SK-N-SH (cell line): ENCODE measurements at regions not wholly inside any gene's neighbourhood (a gene's known extent, or its start where the extent isn't known, plus 50 kb on each side); places are given as distances from the start of the nearest gene placed in this dataset.

Experiments
- CTCF ChIA-PET: fragments of 300-600, 350-600 bp; formaldehyde crosslinking; extraction: SDS; loops from one replicate; lab custom pipeline; 2021; lab: Yijun Ruan, JAX
- POLR2A ChIA-PET: fragments of 350-600 bp; sonication (Branson Sonifier 250); formaldehyde crosslinking; extraction: SDS; loops from one replicate; lab custom pipeline; 2020; ENCODE audit warnings: antibody characterized with exemption, inconsistent platforms; lab: Yijun Ruan, JAX
- DNase-seq: peaks from one replicate; pipeline ENCODE4 v3.0.0; 2012
- H2AFZ ChIP-seq: fragments of 200-600 bp; sonication (generic); 2 replicates; pipeline ENCODE4 v1.8.1; 2016; ENCODE audit warnings: antibody characterized with exemption, mild to moderate bottlenecking, low read depth
- H3F3A ChIP-seq: fragments of 200-600 bp; sonication (generic); replicated peaks from 2 replicates; pipeline ENCODE3; 2016; ENCODE audit warnings: antibody characterized with exemption, mild to moderate bottlenecking; ENCODE audit not compliant: insufficient read depth
- H3K27ac ChIP-seq, 2 experiments: fragments of 200-500 bp in 1 of 2; fragments of 200-600 bp in 1 of 2; sonication (Bioruptor generic) in 1 of 2; sonication (generic), shearing (Covaris generic) in 1 of 2; 2 replicates each; pipeline versions ENCODE4 v1.5.1 to v1.6.1; 2014 to 2016; ENCODE audit warnings: low read depth in 2 of 2, inconsistent platforms in 1 of 2, low read length in 1 of 2, mild to moderate bottlenecking in 1 of 2, mixed read lengths in 1 of 2
- H3K27me3 ChIP-seq: fragments of 200-600 bp; sonication (generic), shearing (Covaris generic); 2 replicates; pipeline ENCODE4 v1.6.1; 2016; ENCODE audit warnings: mixed run types; ENCODE audit not compliant: insufficient read depth
- H3K36me3 ChIP-seq, 2 experiments: fragments of 200-500 bp in 1 of 2; fragments of 200-600 bp in 1 of 2; sonication (Bioruptor generic) in 1 of 2; sonication (generic) in 1 of 2; replicated peaks in 1 of 2; 2 replicates each; pipeline versions ENCODE3 to v1.5.1; 2014 to 2016; ENCODE audit warnings: low read length in 1 of 2, mild to moderate bottlenecking in 1 of 2; ENCODE audit not compliant: insufficient read depth in 2 of 2, control insufficient read depth in 1 of 2
- H3K4me1 ChIP-seq, 2 experiments: fragments of 200-500 bp in 1 of 2; fragments of 200-600 bp in 1 of 2; sonication (Bioruptor generic) in 1 of 2; sonication (generic), shearing (Covaris generic) in 1 of 2; 2 replicates each; pipeline versions ENCODE4 v1.5.1 to v1.6.1; 2014 to 2016; ENCODE audit warnings: low read depth in 1 of 2, low read length in 1 of 2, mixed run types in 1 of 2; ENCODE audit not compliant: insufficient read depth in 2 of 2, control insufficient read depth in 1 of 2
- H3K4me2 ChIP-seq: fragments of 200-600 bp; sonication (generic), shearing (Covaris generic); 2 replicates; pipeline ENCODE4 v1.6.1; 2017; ENCODE audit warnings: mixed run types
- H3K4me3 ChIP-seq, 2 experiments: fragments of 200-500 bp in 1 of 2; fragments of 200-600 bp in 1 of 2; sonication (Bioruptor generic) in 1 of 2; sonication (generic), shearing (Covaris generic) in 1 of 2; 2 replicates each; pipeline versions ENCODE4 v1.5.1 to v1.8.1; 2014 to 2016; ENCODE audit warnings: low read depth in 2 of 2, inconsistent platforms in 1 of 2, low read length in 1 of 2, mild to moderate bottlenecking in 1 of 2, mixed read lengths in 1 of 2, moderate library complexity in 1 of 2
- H3K79me2 ChIP-seq: fragments of 200-600 bp; sonication (generic); 2 replicates; pipeline ENCODE4 v1.8.1; 2017; ENCODE audit warnings: mild to moderate bottlenecking; ENCODE audit not compliant: insufficient read depth
- H3K9ac ChIP-seq: fragments of 200-600 bp; sonication (generic); 2 replicates; pipeline ENCODE4 v1.6.1; 2017; ENCODE audit warnings: mixed run types
- H3K9me2 ChIP-seq: fragments of 200-600 bp; sonication (generic); 2 replicates; pipeline ENCODE4 v1.6.1; 2017; ENCODE audit warnings: mixed run types
- H3K9me3 ChIP-seq: fragments of 200-600 bp; sonication (generic); 2 replicates; pipeline ENCODE4 v1.6.1; 2017; ENCODE audit warnings: mixed run types, mild to moderate bottlenecking, moderate library complexity
- H4K20me1 ChIP-seq: fragments of 200-600 bp; sonication (generic); 2 replicates; pipeline ENCODE4 v1.6.1; 2017; ENCODE audit warnings: mild to moderate bottlenecking, mixed run types; ENCODE audit not compliant: insufficient read depth
- ELF1 ChIP-seq: IDR thresholded peaks from 2 replicates; pipeline ENCODE4 v1.4.0; 2012
- FOXJ3 ChIP-seq: sonication (generic); formaldehyde crosslinking; IDR thresholded peaks from 2 replicates; pipeline ENCODE4 v1.5.1; 2020; ENCODE audit warnings: mild to moderate bottlenecking, missing genetic modification reagents
- FOXM1 ChIP-seq: IDR thresholded peaks from 2 replicates; pipeline ENCODE4 v1.4.0; 2012; ENCODE audit warnings: low read depth, mild to moderate bottlenecking
- GABPA ChIP-seq: IDR thresholded peaks from 2 replicates; pipeline ENCODE4 v1.4.0; 2012; ENCODE audit warnings: low read depth, mild to moderate bottlenecking
- GATA2 ChIP-seq: sonication (generic); formaldehyde crosslinking; IDR thresholded peaks from 2 replicates; pipeline ENCODE4 v1.5.0; 2020; ENCODE audit warnings: mild to moderate bottlenecking, missing genetic modification reagents
- IRF3 ChIP-seq: fragments of 150-350 bp; IDR thresholded peaks from 2 replicates; pipeline ENCODE4 v1.6.1; 2016; ENCODE audit warnings: mild to moderate bottlenecking, low read depth, low read length
- MEF2A ChIP-seq: IDR thresholded peaks from 2 replicates; pipeline ENCODE4 v1.4.0; 2012; ENCODE audit warnings: low read depth, borderline replicate concordance
- MXI1 ChIP-seq: IDR thresholded peaks from 2 replicates; pipeline ENCODE4 v1.6.1; 2012; ENCODE audit warnings: mild to moderate bottlenecking, low read depth, low read length, improper control_type of control experiment
- NFIC ChIP-seq: IDR thresholded peaks from 2 replicates; pipeline ENCODE4 v1.4.0; 2012; ENCODE audit warnings: borderline replicate concordance
- PBX3 ChIP-seq: IDR thresholded peaks from 2 replicates; pipeline ENCODE4; 2012
- RAD21 ChIP-seq: IDR thresholded peaks from 2 replicates; pipeline ENCODE4 v1.6.1; 2012; ENCODE audit warnings: mild to moderate bottlenecking, low read length
- RCOR1 ChIP-seq: fragments of 150-350 bp; IDR thresholded peaks from 2 replicates; pipeline ENCODE4 v1.6.1; 2017; ENCODE audit warnings: antibody characterized with exemption, low read length
- RXRA ChIP-seq: IDR thresholded peaks from 2 replicates; pipeline ENCODE4 v1.4.0; 2012; ENCODE audit warnings: low read depth, mild to moderate bottlenecking, borderline replicate concordance
- SIN3A ChIP-seq: IDR thresholded peaks from 2 replicates; pipeline ENCODE4 v1.6.1; 2012; ENCODE audit warnings: low read depth, mild to moderate bottlenecking, low read length, moderate library complexity, borderline replicate concordance
- SMC3 ChIP-seq: IDR thresholded peaks from 2 replicates; pipeline ENCODE4 v1.6.1; 2012; ENCODE audit warnings: low read depth, low read length, improper control_type of control experiment
- TAF1 ChIP-seq: IDR thresholded peaks from 2 replicates; pipeline ENCODE4 v1.6.1; 2012; ENCODE audit warnings: low read depth, mild to moderate bottlenecking, low read length, moderate library complexity, borderline replicate concordance
- TEAD4 ChIP-seq: IDR thresholded peaks from 2 replicates; pipeline ENCODE4 v1.4.0; 2012; ENCODE audit warnings: mild to moderate bottlenecking, borderline replicate concordance; ENCODE audit not compliant: insufficient read depth
- YY1 ChIP-seq: IDR thresholded peaks from 2 replicates; pipeline ENCODE4 v1.4.0; 2012; ENCODE audit warnings: low read depth, mild to moderate bottlenecking
- ZBTB33 ChIP-seq: IDR thresholded peaks from 2 replicates; pipeline ENCODE4 v1.4.0; 2012; ENCODE audit warnings: low read depth, borderline replicate concordance
- WGBS: methylation state at CpG from one replicate; pipeline ENCODE4 v1.1.6; 2017; ENCODE audit warnings: low lambda C conversion rate; 5-methylcytosine and 5-hydroxymethylcytosine counted together
- TF ChIP-seq, protein P1 (sequence below): IDR thresholded peaks from 2 replicates; pipeline ENCODE4 v1.4.0; 2012; ENCODE audit warnings: low read depth

DNA sequence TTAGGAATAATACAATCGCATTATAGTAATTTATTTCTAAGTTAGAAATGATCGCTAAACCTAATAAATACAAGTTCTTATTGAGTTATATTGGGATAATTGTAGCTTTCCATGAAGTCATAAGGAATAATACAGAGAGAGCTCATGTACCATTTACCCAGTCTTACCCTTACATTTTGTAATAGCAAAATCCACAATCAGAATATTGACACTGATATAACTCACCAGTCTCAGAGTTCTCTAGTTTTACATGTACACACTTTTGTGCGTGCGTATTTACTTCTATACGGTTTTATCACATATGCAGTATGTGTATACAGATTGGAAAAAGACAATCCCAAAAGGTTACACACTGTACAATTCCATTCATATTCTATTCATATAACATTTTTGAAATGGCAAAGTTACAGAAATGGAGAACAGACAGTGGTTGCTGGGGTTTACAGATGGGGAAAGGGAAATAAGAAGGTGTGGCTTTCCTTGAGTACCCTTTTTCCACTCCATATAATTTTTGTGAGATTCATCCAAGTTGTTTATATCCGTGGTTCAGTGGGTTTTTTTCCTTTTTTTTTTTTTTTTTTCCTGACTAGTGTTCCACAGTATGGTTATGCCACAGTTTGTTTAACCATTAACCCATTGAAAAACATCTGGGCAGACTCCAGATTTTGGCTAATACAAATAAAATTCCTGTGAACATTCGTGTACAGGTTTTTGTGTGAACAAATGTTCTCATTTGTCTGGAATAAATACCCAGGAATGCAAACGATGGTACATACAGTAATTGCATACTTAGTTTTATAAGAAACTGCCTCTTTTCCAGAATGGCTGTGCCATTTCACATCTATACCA, 117.2 kb downstream of the HNMT start:
- Histone ChIP-seq H3K27me3 (no peaks in the 10 kb centered on the region), H2AFZ (no peak overlapping the region), H3K4me2 (no peak overlapping the region), H3K36me3 (no peaks in the 10 kb centered on the region), H3K27ac (no peak overlapping the region), H3K9me3 (no peaks in the 10 kb centered on the region), H3K79me2 (no peaks in the 10 kb centered on the region), H3K4me1 (peaks cover 2 to 9% of the 10 kb centered on the region in 2 experiments; a peak in 3 of 4 replicates), H4K20me1 (no peaks in the 10 kb centered on the region), H3F3A (peaks cover 12% of the 10 kb centered on the region), H3K9me2 (no peaks in the 10 kb centered on the region), H3K4me3 (no peak overlapping the region), H3K9ac (no peak overlapping the region)
- POLR2A ChIA-PET = no interaction called here
- WGBS = 75% methylated on average over 8 of the region's 8 CpGs
- no peak for TF ChIP-seq FOXM1
- TF ChIP-seq SIN3A = no peak
- TF ChIP-seq TEAD4 = no peak
- TF ChIP-seq YY1 = no peak
- no peak for TF ChIP-seq RXRA
- TF ChIP-seq FOXJ3 = no peak
- no peak for TF ChIP-seq SMC3
- TF ChIP-seq RAD21 = no peak
- no peak for TF ChIP-seq ELF1
- no peak for TF ChIP-seq MEF2A
- TF ChIP-seq NFIC = no peak
- no peak for TF ChIP-seq ZBTB33
- TF ChIP-seq RCOR1 = no peak
- TF ChIP-seq, protein P1, sequence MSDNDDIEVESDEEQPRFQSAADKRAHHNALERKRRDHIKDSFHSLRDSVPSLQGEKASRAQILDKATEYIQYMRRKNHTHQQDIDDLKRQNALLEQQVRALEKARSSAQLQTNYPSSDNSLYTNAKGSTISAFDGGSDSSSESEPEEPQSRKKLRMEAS = no peak
- TF ChIP-seq IRF3 = no peak
- TF ChIP-seq GABPA = no peak
- TF ChIP-seq MXI1 = no peak
- TF ChIP-seq GATA2 (CRISPR knock-in tag) = no peak
- no peak for TF ChIP-seq TAF1
- TF ChIP-seq PBX3 = no peak
- CTCF ChIA-PET = interaction anchor here (1.1 kb wide), 1 partner anchor 10 kb away, joined by 4 read pairs; no protein-coding TSS in a partner anchor
- no peak for DNase-seq
